ENCODE measurements at regions not wholly inside any gene's neighbourhood (a gene's known extent, or its start where the extent isn't known, plus 50 kb on each side); places are given as distances from the start of the nearest gene placed in this dataset.
A peak's percentile ranks its signal among the peaks of the same experiment; 100 is the strongest.
"Not testable (repeated sequence)": the region's sequence is repeated elsewhere in the genome, so short reads cannot be mapped to it uniquely, and the experiment has no call there.

DNA sequence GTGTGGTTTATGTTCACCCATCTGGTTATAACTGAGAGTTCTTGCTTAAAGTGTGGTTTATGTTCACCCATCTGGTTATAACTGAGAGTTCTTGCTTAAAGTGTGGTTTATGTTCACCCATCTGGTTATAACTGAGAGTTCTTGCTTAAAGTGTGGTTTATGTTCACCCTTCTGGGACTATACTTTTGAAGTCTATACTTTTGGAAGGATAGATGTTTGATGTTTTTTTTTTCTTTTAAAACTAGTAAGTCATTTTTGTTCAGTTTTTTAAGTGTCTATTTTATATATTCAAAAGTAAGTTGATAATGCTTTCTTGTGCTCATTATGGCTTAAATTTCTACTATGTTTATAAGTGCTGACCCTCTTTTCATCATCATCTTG is 155.3 kb downstream of the SYT15 start:
- H3K9me3 ChIP-seq; BruUV-seq (replicated peaks); H3K36me3 Mint-ChIP-seq (ENCODE audit: insufficient read depth, unreplicated experiment); H3K9me3 Mint-ChIP-seq (ENCODE audit: unreplicated experiment); H3K27me3 ChIP-seq (replicated peaks; ENCODE audit: control insufficient read depth, insufficient read depth, low read length); H3K4me1 Mint-ChIP-seq (ENCODE audit: low read depth, unreplicated experiment); H3K4me1 ChIP-seq; H3K4me3 ChIP-seq (ENCODE audit: low read depth, low read length); H3K4me3 Mint-ChIP-seq (ENCODE audit: unreplicated experiment); H3K27me3 Mint-ChIP-seq (ENCODE audit: insufficient read depth, unreplicated experiment); intact Hi-C loops (cut with micrococcal nuclease; ENCODE audit: unreplicated experiment); H3K36me3 ChIP-seq (ENCODE audit: control insufficient read depth, insufficient read depth, low read length); H3K27ac Mint-ChIP-seq (ENCODE audit: unreplicated experiment); DNase-seq; CTCF ChIA-PET; POLR2A ChIA-PET: not testable (repeated sequence)

DNA sequence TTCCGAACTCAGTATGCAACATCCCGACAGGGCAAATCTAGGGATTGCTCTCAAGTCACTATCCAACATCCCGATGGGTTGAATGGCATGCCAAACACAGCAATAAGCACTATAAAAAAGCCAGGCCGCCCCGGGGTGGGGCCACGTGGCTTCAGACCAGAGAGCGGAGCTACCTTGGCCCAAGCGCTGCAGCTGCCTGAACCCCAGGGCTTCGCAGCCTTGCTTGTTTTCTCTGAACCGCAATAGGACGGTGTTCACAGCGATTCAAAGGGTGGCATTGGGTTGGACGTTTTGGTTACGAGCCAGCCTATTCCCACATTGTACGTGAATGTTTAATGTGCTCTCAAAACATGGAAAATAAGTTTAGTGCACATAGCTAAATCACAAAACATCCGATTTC is 161.0 kb downstream of the SYT15 start:
- H3K27ac Mint-ChIP-seq (ENCODE audit: unreplicated experiment); H3K4me1 ChIP-seq; intact Hi-C loops (cut with micrococcal nuclease; ENCODE audit: unreplicated experiment); BruUV-seq (replicated peaks); H3K36me3 ChIP-seq (ENCODE audit: control insufficient read depth, insufficient read depth, low read length); H3K36me3 Mint-ChIP-seq (ENCODE audit: insufficient read depth, unreplicated experiment); H3K27me3 ChIP-seq (replicated peaks; ENCODE audit: control insufficient read depth, insufficient read depth, low read length); POLR2A ChIA-PET; CTCF ChIA-PET; H3K4me3 Mint-ChIP-seq (ENCODE audit: unreplicated experiment); H3K27me3 Mint-ChIP-seq (ENCODE audit: insufficient read depth, unreplicated experiment); H3K9me3 Mint-ChIP-seq (ENCODE audit: unreplicated experiment); H3K4me1 Mint-ChIP-seq (ENCODE audit: low read depth, unreplicated experiment); H3K9me3 ChIP-seq: not testable (repeated sequence)
- DNase-seq = peak; percentile 27 to 43
- H3K4me3 ChIP-seq (ENCODE audit: low read depth, low read length) = peak overlapping the region; percentile 8; the same call in 1 of the 2 replicates

DNA sequence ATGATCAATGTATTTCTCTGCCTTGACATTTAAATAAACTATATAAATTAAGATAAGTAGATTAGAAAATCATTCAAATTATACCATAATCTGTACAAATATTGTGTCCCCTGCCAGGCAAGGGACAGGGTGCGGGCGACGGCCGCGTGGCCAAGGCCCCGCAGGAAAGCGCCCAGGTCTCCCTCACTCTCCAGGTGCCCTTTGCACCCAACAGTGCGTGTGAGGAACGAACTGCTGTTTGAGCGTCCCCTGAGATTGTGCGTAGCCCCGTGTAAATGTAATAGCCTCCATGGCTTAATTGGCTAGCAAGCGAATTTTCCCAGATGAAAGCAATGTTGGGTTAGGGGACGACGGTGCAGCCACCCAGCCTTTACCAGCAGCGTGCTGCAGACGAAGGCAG is 161.4 kb downstream of the SYT15 start:
- H3K27me3 ChIP-seq (replicated peaks; ENCODE audit: control insufficient read depth, insufficient read depth, low read length); POLR2A ChIA-PET; H3K27ac Mint-ChIP-seq (ENCODE audit: unreplicated experiment); H3K4me1 ChIP-seq; H3K36me3 Mint-ChIP-seq (ENCODE audit: insufficient read depth, unreplicated experiment); H3K4me1 Mint-ChIP-seq (ENCODE audit: low read depth, unreplicated experiment); BruUV-seq (replicated peaks); CTCF ChIA-PET; H3K9me3 ChIP-seq; H3K27me3 Mint-ChIP-seq (ENCODE audit: insufficient read depth, unreplicated experiment); H3K9me3 Mint-ChIP-seq (ENCODE audit: unreplicated experiment); H3K36me3 ChIP-seq (ENCODE audit: control insufficient read depth, insufficient read depth, low read length); H3K4me3 Mint-ChIP-seq (ENCODE audit: unreplicated experiment); intact Hi-C loops (cut with micrococcal nuclease; ENCODE audit: unreplicated experiment); H3K4me3 ChIP-seq (ENCODE audit: low read depth, low read length): not testable (repeated sequence)
- peak in 1 of 2 experiments; percentile 36 for DNase-seq

DNA sequence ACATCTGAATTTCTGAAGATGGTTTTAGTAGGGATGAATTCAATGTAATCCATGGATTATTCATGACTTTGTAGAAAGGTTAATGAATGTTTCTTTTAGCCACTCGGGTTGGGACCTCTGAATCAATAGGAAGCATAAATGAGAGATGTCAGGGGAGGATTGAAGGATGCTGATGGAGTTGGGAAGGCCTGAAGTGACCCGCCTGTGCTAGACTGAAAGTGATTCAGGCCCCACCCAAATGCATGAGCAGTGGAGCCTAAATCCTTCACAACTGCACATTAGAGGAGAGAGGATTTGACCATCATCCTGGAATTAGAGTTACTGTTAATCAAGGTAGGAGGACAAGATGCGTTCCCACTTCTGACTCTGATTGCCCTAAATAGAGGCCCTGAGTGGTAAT is 162.2 kb upstream of the PTPN20 start:
- intact Hi-C loops (cut with micrococcal nuclease; ENCODE audit: unreplicated experiment); BruUV-seq (replicated peaks); H3K4me3 Mint-ChIP-seq (ENCODE audit: unreplicated experiment): not testable (repeated sequence)

GRCh38 chr10:46749470-46749869 is 161.8 kb upstream of the PTPN20 start:
- H3K36me3 ChIP-seq (ENCODE audit: control insufficient read depth, insufficient read depth, low read length); H3K27me3 Mint-ChIP-seq (ENCODE audit: insufficient read depth, unreplicated experiment); H3K27ac Mint-ChIP-seq (ENCODE audit: unreplicated experiment); H3K9me3 ChIP-seq; H3K4me1 ChIP-seq; H3K4me3 Mint-ChIP-seq (ENCODE audit: unreplicated experiment); CTCF ChIA-PET; H3K4me3 ChIP-seq (ENCODE audit: low read depth, low read length); POLR2A ChIA-PET; H3K4me1 Mint-ChIP-seq (ENCODE audit: low read depth, unreplicated experiment); intact Hi-C loops (cut with micrococcal nuclease; ENCODE audit: unreplicated experiment); BruUV-seq (replicated peaks); H3K27me3 ChIP-seq (replicated peaks; ENCODE audit: control insufficient read depth, insufficient read depth, low read length); H3K9me3 Mint-ChIP-seq (ENCODE audit: unreplicated experiment); DNase-seq; H3K36me3 Mint-ChIP-seq (ENCODE audit: insufficient read depth, unreplicated experiment): not testable (repeated sequence)

More for the DNA sequence above, 162.2 kb upstream of the PTPN20 start:
- CTCF ChIA-PET; H3K27ac Mint-ChIP-seq (ENCODE audit: unreplicated experiment); POLR2A ChIA-PET; H3K36me3 ChIP-seq (ENCODE audit: control insufficient read depth, insufficient read depth, low read length); H3K4me1 ChIP-seq; H3K9me3 ChIP-seq; H3K4me3 ChIP-seq (ENCODE audit: low read depth, low read length); H3K36me3 Mint-ChIP-seq (ENCODE audit: insufficient read depth, unreplicated experiment); H3K9me3 Mint-ChIP-seq (ENCODE audit: unreplicated experiment); H3K27me3 Mint-ChIP-seq (ENCODE audit: insufficient read depth, unreplicated experiment); H3K27me3 ChIP-seq (replicated peaks; ENCODE audit: control insufficient read depth, insufficient read depth, low read length); DNase-seq; H3K4me1 Mint-ChIP-seq (ENCODE audit: low read depth, unreplicated experiment): not testable (repeated sequence)

GRCh38 chr10:46753763-46754162 is 157.5 kb upstream of the PTPN20 start:
- POLR2A ChIA-PET; H3K36me3 Mint-ChIP-seq (ENCODE audit: insufficient read depth, unreplicated experiment); DNase-seq: not testable (repeated sequence)

GRCh38 chr10:46761471-46761870 is 149.8 kb upstream of the PTPN20 start:
- H3K4me3 ChIP-seq (ENCODE audit: low read depth, low read length); H3K4me3 Mint-ChIP-seq (ENCODE audit: unreplicated experiment); H3K27ac Mint-ChIP-seq (ENCODE audit: unreplicated experiment); H3K4me1 Mint-ChIP-seq (ENCODE audit: low read depth, unreplicated experiment); BruUV-seq (replicated peaks); H3K27me3 Mint-ChIP-seq (ENCODE audit: insufficient read depth, unreplicated experiment); H3K9me3 ChIP-seq; H3K9me3 Mint-ChIP-seq (ENCODE audit: unreplicated experiment); H3K27me3 ChIP-seq (replicated peaks; ENCODE audit: control insufficient read depth, insufficient read depth, low read length); DNase-seq; intact Hi-C loops (cut with micrococcal nuclease; ENCODE audit: unreplicated experiment); H3K4me1 ChIP-seq; H3K36me3 Mint-ChIP-seq (ENCODE audit: insufficient read depth, unreplicated experiment); CTCF ChIA-PET; H3K36me3 ChIP-seq (ENCODE audit: control insufficient read depth, insufficient read depth, low read length); POLR2A ChIA-PET: not testable (repeated sequence)

More at GRCh38 chr10:46753763-46754162, 157.5 kb upstream of the PTPN20 start:
- intact Hi-C loops (cut with micrococcal nuclease; ENCODE audit: unreplicated experiment); BruUV-seq (replicated peaks); H3K27me3 ChIP-seq (replicated peaks; ENCODE audit: control insufficient read depth, insufficient read depth, low read length); H3K27me3 Mint-ChIP-seq (ENCODE audit: insufficient read depth, unreplicated experiment); H3K4me3 Mint-ChIP-seq (ENCODE audit: unreplicated experiment); CTCF ChIA-PET; H3K27ac Mint-ChIP-seq (ENCODE audit: unreplicated experiment); H3K4me1 Mint-ChIP-seq (ENCODE audit: low read depth, unreplicated experiment); H3K9me3 ChIP-seq; H3K4me3 ChIP-seq (ENCODE audit: low read depth, low read length); H3K36me3 ChIP-seq (ENCODE audit: control insufficient read depth, insufficient read depth, low read length); H3K4me1 ChIP-seq; H3K9me3 Mint-ChIP-seq (ENCODE audit: unreplicated experiment): not testable (repeated sequence)
